ENCODE measurements at regions not wholly inside any gene's neighbourhood (a gene's known extent, or its start where the extent isn't known, plus 50 kb on each side); places are given as distances from the start of the nearest gene placed in this dataset.
"Not testable (repeated sequence)": the region's sequence is repeated elsewhere in the genome, so short reads cannot be mapped to it uniquely, and the experiment has no call there.

DNA sequence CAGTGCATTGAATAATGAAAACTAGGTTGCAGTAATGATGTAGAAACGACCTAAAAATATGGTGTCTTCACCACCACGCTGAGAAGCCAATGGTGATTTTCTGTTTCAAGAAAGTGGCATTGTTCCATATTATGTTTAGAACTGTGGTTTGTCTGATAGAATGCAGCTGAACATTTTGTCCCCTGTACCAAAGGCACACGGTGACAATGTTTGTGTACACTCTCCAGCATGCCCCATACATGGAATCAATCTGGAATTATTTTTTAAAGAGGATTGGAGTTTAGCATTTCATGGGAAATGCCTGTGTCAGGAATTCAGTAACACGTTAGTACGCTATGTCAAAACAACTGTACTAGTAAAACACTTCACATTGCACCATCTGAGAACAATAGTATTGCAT lies 237.4 kb upstream of the AUTS2 start:
- Histone ChIP-seq H3K4me3 (ENCODE audit: low read length) (no peak overlapping the region), H3K36me3 (ENCODE audit: insufficient read depth, low read length) (no peaks in the 10 kb centered on the region), H3K4me1 (ENCODE audit: control insufficient read depth, insufficient read depth, low read length) (no peaks in the 10 kb centered on the region), H3K9ac (ENCODE audit: low read depth, low read length) (no peak overlapping the region), H3K4me2 (ENCODE audit: low read length) (no peak overlapping the region), H3K27me3 (ENCODE audit: control insufficient read depth, insufficient read depth, low read length) (no peaks in the 10 kb centered on the region), H3K9me3 (replicated peaks; ENCODE audit: low read length) (no peaks in the 10 kb centered on the region)

DNA sequence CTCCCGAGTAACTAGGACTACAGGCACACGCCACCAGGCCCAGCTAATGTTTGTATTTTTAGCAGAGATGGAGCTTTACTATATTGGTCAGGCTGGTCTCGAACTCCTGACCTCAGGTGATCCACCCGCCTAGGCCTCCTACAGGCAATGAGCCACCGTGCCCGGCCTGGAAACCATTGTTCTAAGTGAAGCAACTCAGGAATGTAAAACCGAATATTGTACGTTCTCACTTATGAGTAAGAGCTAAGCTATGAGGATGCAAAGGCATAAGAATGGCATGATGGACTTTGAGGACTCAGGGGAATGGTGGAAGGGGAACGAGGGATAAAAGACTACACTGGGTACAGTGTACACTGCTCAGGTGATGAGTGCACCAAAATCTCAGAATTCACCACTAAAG lies 235.1 kb upstream of the AUTS2 start:
- Histone ChIP-seq H3K36me3 (ENCODE audit: insufficient read depth, low read length) (no peaks in the 10 kb centered on the region), H3K27me3 (ENCODE audit: control insufficient read depth, insufficient read depth, low read length) (no peaks in the 10 kb centered on the region), H3K9me3 (replicated peaks; ENCODE audit: low read length) (no peaks in the 10 kb centered on the region)

DNA sequence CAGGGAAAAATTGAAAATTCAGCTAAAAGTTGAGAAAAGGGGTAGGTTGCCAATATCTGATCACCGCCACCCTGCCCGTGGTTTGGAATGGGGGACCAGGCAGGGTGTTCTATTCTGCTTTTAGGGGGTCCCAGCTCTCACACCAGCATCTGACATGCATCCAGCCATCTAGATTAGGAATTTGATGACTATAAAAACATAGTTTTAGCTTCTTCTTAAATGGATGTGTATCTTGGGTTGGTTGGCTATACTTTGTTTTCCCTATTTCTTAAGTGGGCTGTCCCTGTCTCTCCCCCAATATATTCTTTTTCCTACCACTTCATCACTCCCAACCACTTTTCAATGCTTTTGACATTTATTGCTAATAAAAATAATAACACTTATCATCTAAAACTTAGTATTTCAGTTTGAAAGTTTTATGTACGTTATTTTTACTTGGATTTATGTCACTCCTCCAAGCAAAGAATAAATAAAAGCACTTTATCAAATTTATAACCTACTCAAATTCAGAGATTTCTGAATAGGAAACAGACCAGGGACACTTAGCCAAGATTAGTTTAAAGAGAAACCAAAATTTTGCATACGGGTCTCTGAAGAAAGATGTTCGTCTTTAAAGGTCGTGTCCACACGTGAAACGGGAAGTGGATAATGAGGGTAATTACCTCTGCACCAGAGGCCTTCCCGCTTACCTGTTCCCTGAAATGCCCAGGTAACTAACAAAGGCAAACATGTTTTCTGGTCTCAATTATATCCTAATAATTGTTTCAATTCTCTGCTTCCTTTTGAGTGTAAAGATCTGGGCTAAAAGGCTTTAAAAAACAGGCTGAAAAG lies 233.2 kb upstream of the AUTS2 start:
- Histone ChIP-seq H3K4me3 (ENCODE audit: low read length) (no peak overlapping the region), H3K4me1 (ENCODE audit: control insufficient read depth, insufficient read depth, low read length) (no peaks in the 10 kb centered on the region), H3K9me3 (replicated peaks; ENCODE audit: low read length) (no peaks in the 10 kb centered on the region), H3K36me3 (ENCODE audit: insufficient read depth, low read length) (no peaks in the 10 kb centered on the region), H3K9ac (ENCODE audit: low read depth, low read length) (no peak overlapping the region), H3K27me3 (ENCODE audit: control insufficient read depth, insufficient read depth, low read length) (no peaks in the 10 kb centered on the region), H3K4me2 (ENCODE audit: low read length) (no peak overlapping the region)

More for the DNA sequence above, 235.1 kb upstream of the AUTS2 start:
- Histone ChIP-seq H3K4me3 (ENCODE audit: low read length) (no peak overlapping the region), H3K4me2 (ENCODE audit: low read length) (no peak overlapping the region), H3K9ac (ENCODE audit: low read depth, low read length) (no peak overlapping the region), H3K4me1 (ENCODE audit: control insufficient read depth, insufficient read depth, low read length) (no peaks in the 10 kb centered on the region)

DNA sequence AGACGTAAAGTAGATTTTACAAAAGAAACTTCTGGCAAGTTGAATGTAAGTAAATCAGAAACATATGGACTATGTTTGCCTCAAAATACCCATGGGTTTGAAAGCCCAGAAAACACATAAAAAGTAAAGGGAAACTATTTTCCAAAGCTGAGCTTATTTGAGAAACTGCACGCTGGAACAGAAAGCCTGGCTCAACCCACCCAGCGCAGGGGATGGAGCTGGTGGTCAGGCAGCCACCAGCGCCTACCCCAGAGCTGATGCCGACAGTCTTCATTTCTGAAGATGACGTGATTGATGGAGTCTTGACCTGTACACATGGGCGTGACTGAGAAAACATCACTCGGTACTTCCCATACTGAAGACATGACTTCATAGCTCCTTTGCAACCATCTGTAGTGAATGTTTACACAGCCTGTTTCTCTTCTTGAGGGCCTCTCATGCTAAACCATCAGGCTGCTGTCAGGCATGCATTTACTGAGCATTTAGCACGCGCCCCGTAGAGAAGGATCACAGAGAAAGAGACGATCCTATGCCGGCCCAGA lies 232.6 kb upstream of the AUTS2 start:
- Histone ChIP-seq H3K4me2 (ENCODE audit: low read length) (no peak overlapping the region), H3K27me3 (ENCODE audit: control insufficient read depth, insufficient read depth, low read length) (no peaks in the 10 kb centered on the region), H3K36me3 (ENCODE audit: insufficient read depth, low read length) (no peaks in the 10 kb centered on the region), H3K9ac (ENCODE audit: low read depth, low read length) (no peak overlapping the region), H3K4me3 (ENCODE audit: low read length) (no peak overlapping the region), H3K9me3 (replicated peaks; ENCODE audit: low read length) (no peaks in the 10 kb centered on the region), H3K4me1 (ENCODE audit: control insufficient read depth, insufficient read depth, low read length) (no peaks in the 10 kb centered on the region)

DNA sequence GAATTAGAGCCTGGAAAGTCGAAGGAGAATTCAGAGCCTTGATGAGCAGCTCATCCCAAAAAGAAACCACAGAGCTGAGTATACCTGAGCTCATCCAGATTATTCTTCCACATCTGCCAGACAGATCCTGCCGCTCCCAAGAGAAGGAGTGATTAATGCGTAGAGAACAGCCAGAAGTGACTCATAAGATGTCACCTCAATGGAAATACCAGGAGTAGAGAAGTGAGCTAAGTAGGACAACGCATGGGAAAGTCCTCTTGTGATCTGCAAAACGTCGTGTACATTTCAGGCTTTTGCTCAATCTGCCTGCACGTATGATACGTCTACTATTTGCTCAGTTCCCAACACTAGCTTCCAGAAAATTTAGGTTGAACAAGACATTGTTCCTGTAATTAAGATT lies 230.5 kb upstream of the AUTS2 start:
- no peaks in the 10 kb centered on the region for H3K27me3 ChIP-seq (ENCODE audit: control insufficient read depth, insufficient read depth, low read length)
- no peak overlapping the region for H3K9ac ChIP-seq (ENCODE audit: low read depth, low read length)
- no peak overlapping the region for H3K4me2 ChIP-seq (ENCODE audit: low read length)
- H3K36me3 ChIP-seq (ENCODE audit: insufficient read depth, low read length), result no peaks in the 10 kb centered on the region
- H3K9me3 ChIP-seq (replicated peaks; ENCODE audit: low read length), result no peaks in the 10 kb centered on the region
- no peaks in the 10 kb centered on the region for H3K4me1 ChIP-seq (ENCODE audit: control insufficient read depth, insufficient read depth, low read length)
- no peak overlapping the region for H3K4me3 ChIP-seq (ENCODE audit: low read length)

DNA sequence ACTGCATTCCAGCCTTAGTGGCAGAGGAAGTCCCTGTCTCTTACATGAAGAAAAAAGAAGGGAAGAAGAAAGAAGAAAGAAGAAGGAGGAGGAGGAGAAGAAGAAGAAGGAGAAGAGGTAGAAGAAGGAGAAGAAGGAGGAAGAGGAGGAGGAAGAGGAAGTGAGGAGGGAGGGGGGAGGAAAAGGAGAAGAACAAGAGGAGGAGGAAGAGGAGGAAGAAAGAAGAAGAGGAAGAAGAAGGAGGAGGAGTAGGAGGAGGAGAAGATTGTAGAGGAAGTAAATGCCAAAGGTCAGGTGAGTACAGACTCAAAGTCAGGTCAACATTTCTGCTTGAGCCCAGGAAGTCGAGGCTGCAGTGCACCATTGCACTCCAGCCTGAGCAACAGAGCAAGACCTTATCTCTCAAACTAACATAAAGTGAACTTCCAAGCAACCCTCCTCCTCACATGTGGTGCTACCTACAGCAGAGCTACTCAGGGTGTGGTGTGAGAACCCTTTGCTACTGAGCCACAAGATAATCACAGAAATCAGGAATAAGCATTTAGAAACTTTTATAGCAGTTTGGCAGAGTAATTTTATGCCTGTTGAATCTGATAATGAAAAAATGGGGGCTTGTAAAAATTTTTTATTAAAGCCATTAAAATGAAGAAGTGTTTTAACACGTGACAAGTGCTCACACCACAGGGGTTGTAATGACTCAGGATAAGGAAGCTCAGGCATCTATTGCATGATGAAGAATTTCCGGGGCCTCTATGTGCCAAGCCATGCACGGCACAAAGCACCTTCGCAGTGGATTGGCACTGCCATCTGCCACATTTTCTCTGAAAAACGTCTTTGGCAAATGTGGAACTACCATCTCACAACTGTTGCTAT lies 224.9 kb upstream of the AUTS2 start:
- Histone ChIP-seq H3K4me2 (ENCODE audit: low read length) (no peak overlapping the region), H3K4me3 (ENCODE audit: low read length) (no peak overlapping the region), H3K9me3 (replicated peaks; ENCODE audit: low read length) (peaks cover 3% of the 10 kb centered on the region), H3K36me3 (ENCODE audit: insufficient read depth, low read length) (no peaks in the 10 kb centered on the region), H3K27me3 (ENCODE audit: control insufficient read depth, insufficient read depth, low read length) (no peaks in the 10 kb centered on the region), H3K4me1 (ENCODE audit: control insufficient read depth, insufficient read depth, low read length) (no peaks in the 10 kb centered on the region), H3K9ac (ENCODE audit: low read depth, low read length) (no peak overlapping the region)

DNA sequence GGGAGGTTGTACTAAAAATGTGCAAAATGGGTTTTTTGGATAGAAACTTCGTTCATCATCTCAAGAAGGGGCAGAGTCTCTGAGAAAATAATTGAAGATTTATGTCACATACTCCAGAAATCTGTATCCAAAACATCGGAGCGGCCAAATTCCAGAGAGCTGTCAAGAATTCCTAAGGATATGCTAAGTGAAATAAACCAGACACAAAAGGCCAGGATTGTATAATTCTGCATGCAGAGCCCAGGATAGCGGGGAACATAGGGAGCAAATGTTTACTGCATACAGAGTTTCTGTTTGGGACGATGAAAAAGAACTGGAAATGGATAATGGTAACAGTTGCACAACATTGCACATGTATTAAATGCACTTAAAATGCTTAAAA lies 224.2 kb upstream of the AUTS2 start:
- Histone ChIP-seq H3K4me2 (ENCODE audit: low read length) (no peak overlapping the region), H3K4me1 (ENCODE audit: control insufficient read depth, insufficient read depth, low read length) (no peaks in the 10 kb centered on the region), H3K4me3 (ENCODE audit: low read length) (no peak overlapping the region), H3K9ac (ENCODE audit: low read depth, low read length) (no peak overlapping the region), H3K27me3 (ENCODE audit: control insufficient read depth, insufficient read depth, low read length) (no peaks in the 10 kb centered on the region), H3K9me3 (replicated peaks; ENCODE audit: low read length) (peaks cover 3% of the 10 kb centered on the region), H3K36me3 (ENCODE audit: insufficient read depth, low read length) (no peaks in the 10 kb centered on the region)

DNA sequence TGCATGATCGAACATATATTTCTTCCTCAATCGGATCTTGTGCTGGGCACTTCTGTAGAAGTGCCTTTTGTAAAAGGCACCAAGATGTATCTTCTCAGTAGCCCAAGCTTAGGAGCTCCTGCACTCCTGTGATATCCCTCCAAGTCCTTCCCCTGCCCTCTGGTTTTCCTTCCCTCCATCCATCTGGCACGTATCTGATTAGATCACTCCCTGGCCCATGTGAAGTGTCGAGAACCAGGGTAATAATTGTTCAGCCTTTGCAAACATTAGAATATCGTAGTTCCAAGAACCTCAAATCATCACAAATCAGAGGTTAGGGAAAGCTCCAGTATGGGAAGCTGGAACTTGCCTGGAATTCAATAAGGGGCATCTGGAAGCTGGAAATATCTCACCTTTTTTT lies 221.1 kb upstream of the AUTS2 start:
- Histone ChIP-seq H3K4me1 (ENCODE audit: control insufficient read depth, insufficient read depth, low read length) (no peaks in the 10 kb centered on the region), H3K4me2 (ENCODE audit: low read length) (no peak overlapping the region), H3K36me3 (ENCODE audit: insufficient read depth, low read length) (no peaks in the 10 kb centered on the region), H3K9ac (ENCODE audit: low read depth, low read length) (no peak overlapping the region), H3K9me3 (replicated peaks; ENCODE audit: low read length) (peaks cover 3% of the 10 kb centered on the region), H3K4me3 (ENCODE audit: low read length) (no peak overlapping the region), H3K27me3 (ENCODE audit: control insufficient read depth, insufficient read depth, low read length) (no peaks in the 10 kb centered on the region)

DNA sequence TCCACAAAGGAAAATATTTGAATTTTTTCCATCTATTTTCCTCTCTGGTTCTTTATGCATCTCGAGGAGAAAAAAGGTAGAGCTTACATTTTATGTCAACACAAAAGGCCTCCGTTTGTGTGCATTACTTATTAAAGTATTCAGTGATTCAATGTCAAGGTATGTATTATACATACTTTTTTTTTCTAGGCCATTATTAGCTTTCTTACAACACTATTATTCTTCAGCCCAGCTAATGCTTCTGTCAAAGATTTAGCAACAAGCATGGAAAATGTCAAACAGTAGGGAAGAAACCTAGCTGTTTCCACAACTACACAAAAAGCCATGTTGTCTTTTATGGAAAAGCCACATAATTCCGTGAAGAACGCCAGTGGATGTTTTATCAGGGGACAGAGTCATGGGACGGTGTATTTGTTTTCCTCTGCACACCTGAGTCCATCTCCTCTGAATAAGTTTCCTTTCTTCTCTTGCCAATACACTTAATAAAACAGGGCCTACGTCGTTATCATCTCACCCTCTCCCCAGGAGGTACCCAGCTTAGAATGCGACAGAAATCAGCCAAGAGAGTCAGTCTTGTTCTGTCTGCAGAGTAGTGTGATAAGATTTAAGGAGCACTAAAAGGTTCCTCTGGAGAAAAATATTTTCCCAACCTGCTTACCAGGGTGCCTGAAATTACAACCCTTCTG lies 209.7 kb upstream of the AUTS2 start:
- Histone ChIP-seq H3K4me3 (ENCODE audit: low read length) (no peak overlapping the region), H3K9me3 (replicated peaks; ENCODE audit: low read length) (no peaks in the 10 kb centered on the region), H3K4me1 (ENCODE audit: control insufficient read depth, insufficient read depth, low read length) (no peaks in the 10 kb centered on the region), H3K36me3 (ENCODE audit: insufficient read depth, low read length) (no peaks in the 10 kb centered on the region), H3K27me3 (ENCODE audit: control insufficient read depth, insufficient read depth, low read length) (no peaks in the 10 kb centered on the region), H3K9ac (ENCODE audit: low read depth, low read length) (no peak overlapping the region), H3K4me2 (ENCODE audit: low read length) (no peak overlapping the region)

DNA sequence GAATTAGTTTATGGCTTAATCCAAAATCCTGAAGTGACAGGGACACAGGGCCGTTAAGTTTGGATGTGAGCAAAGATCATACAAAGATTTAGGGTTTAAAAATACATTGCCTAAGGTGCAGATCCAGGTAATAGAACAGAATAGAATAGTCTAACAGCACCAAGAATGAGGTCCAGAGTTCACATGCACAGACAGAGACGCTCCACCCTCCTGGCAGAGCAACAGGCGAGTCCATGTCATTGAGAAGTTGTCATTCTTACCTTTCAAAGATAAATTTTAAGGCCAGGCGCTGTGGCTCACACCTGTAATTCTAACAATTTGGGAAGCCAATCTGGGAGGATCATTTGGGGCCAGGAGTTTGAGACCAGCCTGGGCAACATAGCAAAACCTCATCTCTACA lies 209.1 kb upstream of the AUTS2 start:
- no peaks in the 10 kb centered on the region for H3K9me3 ChIP-seq (replicated peaks; ENCODE audit: low read length)
- H3K4me1 ChIP-seq (ENCODE audit: control insufficient read depth, insufficient read depth, low read length), result no peaks in the 10 kb centered on the region
- no peaks in the 10 kb centered on the region for H3K27me3 ChIP-seq (ENCODE audit: control insufficient read depth, insufficient read depth, low read length)
- no peak overlapping the region for H3K4me2 ChIP-seq (ENCODE audit: low read length)
- no peak overlapping the region for H3K9ac ChIP-seq (ENCODE audit: low read depth, low read length)
- H3K36me3 ChIP-seq (ENCODE audit: insufficient read depth, low read length), result no peaks in the 10 kb centered on the region
- H3K4me3 ChIP-seq (ENCODE audit: low read length), result no peak overlapping the region

DNA sequence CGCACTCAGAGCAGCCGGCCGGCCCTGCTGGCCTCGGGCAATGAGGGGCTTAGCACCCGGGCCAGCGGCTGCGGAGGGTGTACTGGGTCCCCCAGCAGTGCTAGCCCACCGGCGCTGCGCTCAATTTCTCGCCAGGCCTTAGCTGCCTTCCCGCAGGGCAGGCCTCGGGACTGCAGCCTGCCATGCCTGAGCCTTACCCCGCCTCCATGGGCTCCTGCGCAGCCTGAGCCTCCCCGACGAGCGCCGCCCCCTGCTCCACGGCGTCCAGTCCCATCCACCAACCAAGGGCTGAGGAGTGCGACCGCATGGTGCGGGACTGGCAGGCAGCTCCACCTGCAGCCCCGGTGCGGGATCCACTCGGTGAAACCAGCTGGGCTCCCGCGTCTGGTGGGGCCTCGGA lies 204.4 kb upstream of the AUTS2 start:
- not testable (repeated sequence) for H3K9ac ChIP-seq (ENCODE audit: low read depth, low read length); H3K9me3 ChIP-seq (replicated peaks; ENCODE audit: low read length); H3K4me3 ChIP-seq (ENCODE audit: low read length); H3K36me3 ChIP-seq (ENCODE audit: insufficient read depth, low read length); H3K4me2 ChIP-seq (ENCODE audit: low read length); H3K4me1 ChIP-seq (ENCODE audit: control insufficient read depth, insufficient read depth, low read length); H3K27me3 ChIP-seq (ENCODE audit: control insufficient read depth, insufficient read depth, low read length)

Measured in skeletal muscle satellite cell (primary cell).